ENCODE measurements at regions not wholly inside any gene's neighbourhood (a gene's known extent, or its start where the extent isn't known, plus 50 kb on each side); places are given as distances from the start of the nearest gene placed in this dataset.
"Not testable (repeated sequence)": the region's sequence is repeated elsewhere in the genome, so short reads cannot be mapped to it uniquely, and the experiment has no call there.

DNA sequence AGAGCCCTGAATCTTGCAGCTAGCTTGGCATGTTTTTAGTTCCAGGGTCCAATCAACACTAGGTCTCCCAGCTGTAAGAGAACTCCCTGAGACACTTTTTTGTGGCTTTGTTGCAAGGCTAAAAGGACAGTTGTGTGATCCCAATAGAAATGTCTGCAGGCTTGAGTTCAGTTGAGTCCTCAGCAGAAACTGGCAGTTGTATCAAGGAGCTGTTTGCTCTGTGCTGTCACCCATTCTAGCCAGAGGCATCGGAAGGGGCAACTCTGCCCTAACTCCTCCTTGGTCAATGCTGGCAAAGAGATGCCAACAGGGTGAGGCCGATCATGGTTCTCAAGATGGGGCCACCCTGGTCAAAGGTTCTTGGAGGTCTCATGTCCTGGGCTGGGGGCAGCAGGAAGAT, 224.1 kb downstream of the BUB3 start:
- no peak for DNase-seq (ENCODE audit: low read depth)

DNA sequence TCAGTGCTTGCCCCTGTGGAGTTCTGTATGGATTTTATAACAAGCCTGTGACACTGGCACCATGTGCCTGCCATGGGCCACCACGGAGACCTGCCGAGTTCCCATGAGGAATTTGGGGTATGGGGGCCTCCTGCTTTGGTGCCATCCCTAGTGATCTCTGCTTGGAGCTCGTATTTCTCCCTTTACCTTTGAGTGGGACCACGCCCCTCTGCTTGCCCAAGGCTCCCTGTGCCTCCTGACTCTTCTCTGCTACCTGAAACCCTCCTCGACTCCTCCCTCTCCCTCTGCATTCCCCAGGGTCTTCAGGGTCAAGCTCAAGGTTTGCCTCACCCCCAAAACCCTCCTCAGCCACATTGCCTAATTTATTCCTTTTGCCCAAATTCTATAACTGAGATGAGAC, 225.0 kb downstream of the BUB3 start:
- no peak for DNase-seq (ENCODE audit: low read depth)

DNA sequence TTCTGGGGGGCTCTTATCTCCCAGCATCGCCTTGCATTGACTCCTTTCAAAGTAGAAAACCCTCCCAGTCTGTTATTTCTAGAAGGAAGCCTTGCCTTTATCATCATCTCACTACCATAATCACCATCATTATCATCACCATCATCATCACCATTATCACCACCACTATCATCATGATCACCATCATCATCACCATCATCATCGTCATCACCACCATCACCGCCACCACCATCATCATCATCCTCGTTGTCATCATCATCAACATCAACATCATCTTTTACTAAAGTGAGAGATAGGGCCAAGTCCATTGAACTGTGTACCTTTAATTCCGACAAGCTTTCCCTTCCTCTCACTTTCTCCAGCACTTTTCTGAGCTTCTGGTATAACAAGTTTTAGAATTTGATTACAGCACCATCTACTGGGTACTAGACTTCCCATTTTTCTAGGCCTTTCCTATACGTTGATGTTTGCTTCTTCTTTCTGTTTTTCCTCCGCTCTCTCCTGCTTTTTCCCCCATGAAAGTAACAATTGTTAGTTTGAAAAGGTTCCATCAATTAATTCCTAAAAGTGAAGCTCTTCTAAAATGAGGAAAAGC, 226.4 kb downstream of the BUB3 start:
- DNase-seq (ENCODE audit: low read depth): no peak

DNA sequence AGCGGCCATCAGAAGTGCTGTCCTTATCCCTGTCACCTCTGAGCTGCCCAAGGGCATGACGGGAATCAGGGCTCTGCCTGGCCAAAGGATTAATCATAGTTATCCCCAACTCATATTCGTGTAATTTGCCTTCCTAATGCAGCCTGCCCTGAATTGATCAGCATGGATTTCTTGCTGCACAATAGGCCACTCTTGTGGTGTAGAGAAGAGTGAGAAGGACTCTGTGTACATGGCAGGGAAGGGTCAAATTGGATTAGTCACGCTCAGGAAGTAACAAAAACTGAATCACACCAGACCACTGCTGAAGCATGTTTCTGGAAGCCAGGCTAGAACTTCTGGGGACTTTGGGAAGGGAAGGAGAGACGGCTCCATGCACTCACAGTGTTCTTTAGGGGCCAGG, 227.0 kb downstream of the BUB3 start:
- no peak for DNase-seq (ENCODE audit: low read depth)

DNA sequence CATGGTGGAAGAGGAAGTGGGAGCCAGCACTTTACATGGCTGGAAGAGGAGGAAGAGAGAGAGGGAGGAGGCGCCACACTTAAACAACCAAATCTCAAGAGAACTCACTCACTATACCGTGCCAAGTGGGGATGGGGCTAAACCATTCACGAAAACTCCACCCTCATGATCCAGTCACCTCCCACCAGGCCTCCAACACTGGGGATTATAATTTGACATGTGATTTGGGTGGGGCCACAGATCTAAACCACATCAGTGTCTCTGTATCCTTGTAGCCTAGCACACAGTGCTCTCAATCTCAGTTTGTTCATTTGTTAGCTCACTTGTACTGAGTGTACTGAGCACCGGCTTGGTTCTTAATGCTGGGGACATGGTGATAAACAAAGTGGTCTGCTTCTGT, 228.3 kb downstream of the BUB3 start:
- DNase-seq (ENCODE audit: low read depth): no peak

DNA sequence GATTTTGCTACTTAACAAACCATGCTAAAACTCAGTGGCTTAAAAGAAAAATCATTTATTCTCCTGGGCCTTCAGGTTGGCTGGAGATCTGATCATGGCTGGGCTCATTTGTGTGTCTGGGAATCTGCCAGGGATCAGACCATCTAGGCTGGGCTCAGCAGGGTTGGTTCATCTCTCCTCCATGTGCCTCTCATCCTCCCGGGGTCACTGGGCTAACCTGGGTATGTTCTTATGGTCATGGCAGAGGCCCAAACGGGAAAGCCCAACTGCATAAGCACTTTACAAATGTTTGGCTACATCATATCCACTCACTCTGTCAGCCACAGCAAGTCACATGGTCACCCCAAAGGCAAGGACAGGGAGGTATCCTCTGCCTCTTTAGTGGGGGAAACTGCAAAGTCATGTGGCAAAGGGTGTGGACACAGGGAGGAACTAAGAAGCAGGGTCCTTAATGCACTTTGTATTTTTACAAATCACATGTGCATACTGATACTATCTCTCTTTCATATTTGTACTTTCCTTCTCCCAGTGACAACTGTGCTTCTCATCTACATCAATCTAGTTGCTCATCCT, 231.4 kb downstream of the BUB3 start:
- DNase-seq (ENCODE audit: low read depth): no peak

DNA sequence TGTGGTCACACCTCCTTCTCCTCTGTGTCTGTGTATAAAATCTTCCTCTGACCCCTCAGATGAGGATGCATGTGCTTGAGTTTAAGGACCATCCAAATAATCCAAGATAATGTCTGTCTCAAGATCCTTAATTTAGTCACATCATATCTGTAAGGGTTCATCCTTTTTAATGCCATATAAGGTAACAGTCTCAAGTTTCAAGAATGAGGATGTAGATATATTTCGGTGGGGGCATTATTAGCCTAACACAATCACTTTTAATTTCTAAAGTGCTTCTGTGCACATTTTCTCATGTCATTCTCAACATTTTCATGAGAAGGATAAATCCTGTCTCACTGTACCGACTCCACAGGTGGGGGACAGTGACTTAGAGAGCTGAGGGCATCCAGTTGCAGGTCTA, 235.3 kb downstream of the BUB3 start:
- no peak for DNase-seq (ENCODE audit: low read depth)

DNA sequence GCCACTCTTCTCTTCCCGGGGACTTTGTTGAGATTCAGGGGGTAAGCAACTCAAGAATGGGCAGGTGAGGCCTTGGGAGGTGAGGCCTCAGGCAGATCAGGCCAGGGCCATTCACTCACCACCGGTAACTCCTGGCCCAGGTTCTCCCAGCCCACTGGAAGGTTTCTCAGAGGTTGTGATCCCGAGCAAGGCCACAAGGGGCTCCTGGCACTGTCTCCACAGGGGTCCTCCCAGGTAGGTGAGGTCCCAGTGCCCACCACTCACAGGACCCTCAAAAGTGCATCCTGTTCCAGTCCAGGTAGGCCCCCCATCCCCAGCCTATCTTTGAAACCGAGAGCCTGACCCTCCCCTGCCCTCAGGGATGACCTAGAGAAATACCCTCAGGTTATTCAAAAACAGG, 236.1 kb downstream of the BUB3 start:
- no peak for DNase-seq (ENCODE audit: low read depth)

DNA sequence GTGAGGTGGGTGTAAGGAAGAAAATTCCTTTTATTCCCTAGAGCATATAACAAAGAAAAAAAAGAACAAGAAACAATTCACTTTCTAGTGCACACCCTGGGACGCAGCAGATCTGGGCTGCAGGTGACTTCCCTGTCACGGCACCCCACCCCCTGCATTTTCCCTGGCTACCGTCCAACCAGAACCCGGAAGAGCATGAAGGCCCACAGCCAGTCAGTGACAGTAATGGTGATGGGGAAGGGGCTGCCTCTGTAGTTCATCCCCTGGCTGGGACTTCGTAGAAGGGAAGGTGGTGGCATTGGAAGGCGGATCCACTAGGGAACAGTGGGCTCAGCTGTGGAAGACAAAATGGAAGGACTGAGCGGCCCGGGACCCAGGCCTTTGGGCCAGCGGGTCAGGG, 236.7 kb downstream of the BUB3 start:
- no peak for DNase-seq (ENCODE audit: low read depth)

DNA sequence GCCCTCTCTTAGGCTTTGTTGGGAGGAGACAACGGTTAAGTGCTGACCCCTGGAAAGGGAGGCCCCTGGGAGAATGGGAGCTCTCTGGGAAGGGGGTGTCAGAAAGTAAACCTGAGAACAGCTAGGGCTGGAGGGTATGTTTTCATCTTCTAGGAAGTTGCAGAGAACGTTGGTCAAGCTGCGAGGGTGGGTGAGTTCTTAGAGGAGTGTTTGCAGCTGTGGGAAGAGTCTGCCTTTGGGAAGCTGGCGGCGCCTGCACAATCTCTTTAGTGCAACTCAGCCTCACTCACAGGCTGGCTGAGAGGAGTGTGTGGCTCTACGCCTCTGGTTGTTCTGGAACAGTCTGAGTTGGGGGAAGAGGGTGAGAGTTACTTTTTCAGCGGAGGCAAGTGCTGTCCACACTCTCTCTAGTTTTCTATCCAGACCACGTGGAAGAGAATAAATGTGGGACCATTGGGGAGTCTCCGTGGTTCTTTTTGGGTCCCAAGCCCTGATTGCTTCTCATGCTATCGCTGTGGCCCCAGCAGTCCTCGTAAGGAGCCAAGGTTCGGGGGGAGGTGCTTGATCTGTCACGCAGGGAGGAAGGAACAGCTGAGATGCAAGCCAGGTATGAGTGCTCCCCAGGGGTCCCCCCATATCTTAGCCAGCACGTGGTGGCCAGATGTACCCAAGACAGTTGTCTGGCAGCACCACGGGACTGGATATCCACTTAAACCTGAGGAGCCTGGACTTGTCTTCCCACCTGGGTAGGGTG, 237.2 kb downstream of the BUB3 start:
- DNase-seq (ENCODE audit: low read depth): no peak

DNA sequence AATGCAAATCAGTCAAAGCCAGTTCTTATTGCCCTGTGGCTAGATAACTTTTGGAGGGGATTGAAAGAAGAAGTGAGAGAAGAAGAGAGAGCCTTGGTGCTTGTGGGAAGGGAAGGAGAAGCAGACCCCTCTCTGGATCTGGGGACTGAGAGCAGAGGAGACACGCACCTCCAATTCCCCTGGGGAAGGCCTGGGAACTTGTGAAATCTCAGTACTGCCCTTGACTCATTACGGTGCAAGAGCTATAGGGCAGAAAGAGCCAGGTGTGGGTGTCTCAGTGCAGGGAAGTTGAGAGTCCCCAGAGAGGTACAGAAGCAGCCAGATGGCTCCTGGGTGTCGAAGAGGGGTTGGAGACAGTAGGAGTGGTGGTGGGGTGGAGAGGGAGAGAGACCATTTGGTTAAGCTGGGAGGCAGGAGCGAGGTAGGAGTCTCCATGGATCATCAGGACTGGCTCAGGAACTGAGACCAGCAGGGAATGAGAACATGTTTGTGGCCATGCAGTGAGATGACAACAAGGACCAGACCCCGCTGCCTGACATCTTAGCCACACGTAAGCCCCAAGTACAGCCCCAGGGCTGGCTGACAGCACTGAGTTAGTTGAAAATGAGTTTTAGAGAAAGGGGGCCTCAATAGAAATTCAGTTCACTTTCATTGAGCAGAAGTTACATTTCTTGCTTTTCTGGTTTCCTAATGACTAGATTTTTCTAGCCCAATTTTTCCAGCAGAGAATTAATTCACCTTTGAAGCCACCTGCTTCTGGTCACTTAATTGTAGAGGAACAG, 238.2 kb downstream of the BUB3 start:
- no peak for DNase-seq (ENCODE audit: low read depth)

DNA sequence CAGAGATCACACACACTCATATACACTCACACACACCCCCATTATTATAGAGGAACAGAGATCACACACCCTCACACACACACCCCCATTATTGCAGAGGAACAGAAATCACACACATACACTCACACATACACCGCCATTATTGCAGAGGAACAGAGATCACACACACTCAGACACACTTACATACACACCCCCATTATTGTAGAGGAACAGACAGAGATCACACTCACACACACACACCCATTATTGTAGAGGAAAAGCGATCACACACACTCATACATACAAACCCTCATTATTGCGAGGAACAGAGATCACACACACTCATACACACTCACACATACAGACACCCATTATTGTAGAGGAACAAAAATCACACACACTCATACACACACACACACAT, 239.0 kb downstream of the BUB3 start:
- no peak for DNase-seq (ENCODE audit: low read depth)

DNA sequence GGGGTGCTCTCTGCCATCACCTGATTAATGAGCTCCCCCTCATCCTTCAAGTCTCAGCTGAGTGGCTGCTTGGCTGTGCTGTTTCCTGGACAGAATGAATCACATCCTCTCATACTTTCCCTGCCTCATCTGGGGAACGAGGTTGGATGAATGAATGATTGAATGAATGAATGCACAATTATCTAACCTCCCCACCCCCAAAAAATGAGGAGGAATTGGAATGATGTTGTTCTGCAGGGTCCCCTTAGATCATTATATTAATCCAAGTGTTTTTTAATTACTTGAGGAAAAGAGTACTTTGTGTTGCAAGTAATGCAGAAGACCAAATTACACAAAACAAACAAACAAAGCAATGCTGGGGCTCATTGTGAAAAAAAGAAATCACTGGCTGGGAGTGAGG, 240.2 kb downstream of the BUB3 start:
- DNase-seq (ENCODE audit: low read depth): no peak

DNA sequence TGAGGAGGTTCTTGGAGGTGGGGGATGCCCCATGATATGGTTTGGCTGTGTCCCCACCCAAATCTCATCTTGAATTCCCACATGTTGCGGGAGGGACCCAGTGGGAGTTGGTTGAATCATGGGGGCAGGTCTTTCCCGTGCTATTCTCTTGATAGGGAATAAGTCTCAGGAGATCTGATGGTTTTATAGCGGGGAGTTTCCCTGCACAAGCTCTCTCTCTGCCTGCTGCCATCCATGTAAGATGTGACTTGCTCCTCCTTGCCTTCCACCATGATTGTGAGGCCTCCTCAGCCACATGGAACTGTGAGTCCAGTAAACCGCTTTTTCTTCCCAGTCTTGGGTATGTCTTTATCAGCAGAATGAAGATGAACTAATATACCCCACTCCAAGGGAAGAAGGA, 241.0 kb downstream of the BUB3 start:
- not testable (repeated sequence) for DNase-seq (ENCODE audit: low read depth)

DNA sequence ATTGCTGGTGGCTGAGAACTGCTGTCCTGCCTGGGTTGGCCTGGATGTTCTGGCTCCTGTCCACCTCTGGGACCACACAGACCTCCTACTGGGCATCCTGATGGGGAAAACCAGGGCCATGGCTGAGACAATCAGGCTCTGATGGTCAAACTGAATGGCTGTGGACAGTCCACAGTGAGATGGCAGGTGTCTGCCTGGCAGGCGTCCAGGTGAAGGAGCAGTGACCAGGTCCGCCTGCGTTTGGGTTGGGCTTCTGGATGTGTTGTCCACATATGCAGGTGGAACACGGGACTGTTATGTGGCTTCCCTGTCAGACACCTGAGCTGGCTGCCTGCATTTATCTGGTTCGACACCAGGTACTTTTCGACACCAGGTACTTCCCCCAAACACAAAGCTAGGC, 241.7 kb downstream of the BUB3 start:
- DNase-seq (ENCODE audit: low read depth): no peak

DNA sequence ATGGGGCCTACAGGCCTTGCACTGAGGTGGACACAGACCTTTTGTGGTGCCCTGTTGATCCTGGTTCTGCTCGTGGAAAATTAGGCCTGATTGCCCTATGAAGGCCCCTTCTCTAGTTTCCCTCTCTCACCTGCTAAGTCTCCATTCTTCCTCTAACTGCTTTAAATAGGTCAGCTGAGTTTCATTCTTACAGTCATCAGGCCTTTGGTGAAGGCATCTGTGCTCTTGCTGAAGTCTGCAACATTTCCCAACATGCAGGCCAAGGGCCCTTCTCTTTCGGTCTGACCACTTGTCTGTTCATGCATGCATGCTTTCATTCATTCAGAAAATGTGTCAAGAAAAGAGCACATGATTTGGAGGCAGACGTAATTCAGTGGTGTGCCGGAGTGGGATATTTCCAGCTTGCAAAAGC, 244.0 kb downstream of the BUB3 start:
- no peak for DNase-seq (ENCODE audit: low read depth)

DNA sequence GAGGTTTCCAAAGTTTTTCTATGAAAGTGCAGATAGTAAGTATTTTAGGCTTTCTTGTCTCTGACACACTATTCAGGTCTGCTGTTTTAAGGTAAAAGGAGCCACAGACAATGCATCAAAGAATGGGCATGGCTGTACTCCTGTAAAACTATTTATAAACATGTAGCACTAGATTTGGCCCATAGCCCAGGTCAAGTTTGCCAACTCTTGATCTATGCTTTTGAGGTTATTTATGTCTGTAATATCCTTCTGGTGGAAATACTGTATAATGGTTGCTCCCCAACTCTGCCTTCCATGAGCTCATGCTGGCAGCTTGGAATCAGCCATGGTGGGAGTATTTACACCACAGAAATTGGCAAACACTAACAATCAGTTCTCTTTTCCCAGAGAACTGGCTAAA, 244.6 kb downstream of the BUB3 start:
- DNase-seq (ENCODE audit: low read depth): no peak

DNA sequence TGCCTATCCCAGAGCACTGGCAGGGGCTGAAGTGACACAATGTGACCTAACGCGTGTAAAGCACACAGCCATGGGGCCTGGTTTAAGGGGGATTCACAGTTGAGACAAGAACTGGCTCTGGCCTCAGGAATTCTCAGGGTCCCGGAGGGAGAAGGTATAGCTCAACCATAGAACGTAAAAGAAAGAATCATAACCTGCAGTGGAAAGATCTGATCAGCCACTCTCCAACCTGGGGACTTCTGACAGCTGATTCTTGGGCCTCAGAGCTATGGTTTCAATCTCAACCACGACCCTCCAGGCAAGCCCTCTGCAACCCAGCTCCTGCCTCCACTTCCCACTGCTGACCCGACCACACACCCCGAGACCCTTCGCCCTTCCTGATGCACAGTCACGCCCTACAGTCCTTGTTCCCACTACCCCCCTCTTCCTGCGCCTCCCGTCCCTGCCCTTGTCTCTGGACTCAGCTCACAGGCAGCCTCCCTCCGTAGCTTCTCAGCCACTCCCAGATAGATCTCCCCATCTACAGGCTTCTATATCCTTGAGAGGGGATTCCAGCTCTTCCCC, 245.2 kb downstream of the BUB3 start:
- DNase-seq (ENCODE audit: low read depth): no peak

DNA sequence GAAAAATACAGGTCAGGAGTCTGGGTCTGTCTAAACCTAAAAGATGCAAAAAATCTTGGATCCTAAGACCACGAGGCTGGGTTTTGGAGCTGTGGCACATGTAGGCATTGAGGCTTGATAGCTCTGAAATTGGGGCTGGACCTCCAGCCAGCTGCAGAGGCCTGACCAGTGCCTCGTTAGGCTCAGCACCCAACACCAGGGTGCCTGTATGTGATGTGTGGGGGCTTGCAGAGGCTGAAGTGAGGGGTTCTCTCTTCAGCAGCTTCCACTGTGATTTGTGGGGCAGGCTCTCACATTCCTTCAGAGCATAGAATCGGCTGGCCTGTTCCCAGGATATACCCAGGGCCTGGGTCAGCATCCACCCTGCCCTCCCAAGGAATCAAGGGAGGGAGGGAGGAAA, 247.8 kb downstream of the BUB3 start:
- no peak for DNase-seq (ENCODE audit: low read depth)

DNA sequence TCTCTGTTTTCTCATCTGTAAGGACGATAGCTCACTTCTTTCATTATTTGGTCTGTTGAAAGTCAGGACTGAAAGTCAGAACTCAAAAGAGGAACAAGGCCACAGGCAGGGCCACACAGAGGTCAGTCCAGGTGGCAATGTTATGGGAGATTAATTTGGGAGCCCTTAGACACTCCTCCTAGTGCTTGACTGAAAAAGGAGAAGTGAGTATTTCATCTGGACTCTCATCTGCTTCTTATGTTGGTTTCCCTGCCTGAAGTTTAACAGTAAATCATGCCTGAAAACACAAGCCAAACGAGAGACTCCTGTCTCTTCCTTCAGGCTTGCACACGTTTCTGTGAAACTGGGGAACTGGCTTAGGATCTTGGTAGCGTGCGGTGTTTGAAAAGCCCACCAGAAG, 248.5 kb downstream of the BUB3 start:
- no peak for DNase-seq (ENCODE audit: low read depth)

DNA sequence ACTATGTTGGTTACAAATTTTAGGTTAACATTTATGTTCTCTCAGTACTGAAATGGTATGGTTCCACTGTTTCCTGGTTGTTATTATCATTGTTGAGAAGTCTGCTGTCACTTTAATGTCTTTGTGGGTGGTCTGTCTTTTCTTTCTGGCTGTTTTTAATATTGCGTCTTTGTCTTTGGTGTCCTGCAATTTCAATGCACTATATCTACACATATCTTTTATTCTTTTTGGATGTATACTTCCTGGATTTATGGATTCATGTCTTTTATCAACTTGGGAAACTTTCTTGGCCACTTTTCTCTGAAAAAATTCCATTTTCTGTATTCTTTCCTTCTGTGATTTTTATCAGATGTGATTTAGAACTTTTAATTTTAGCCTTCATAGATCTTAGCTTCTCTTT, 250.2 kb downstream of the BUB3 start:
- no peak for DNase-seq (ENCODE audit: low read depth)

DNA sequence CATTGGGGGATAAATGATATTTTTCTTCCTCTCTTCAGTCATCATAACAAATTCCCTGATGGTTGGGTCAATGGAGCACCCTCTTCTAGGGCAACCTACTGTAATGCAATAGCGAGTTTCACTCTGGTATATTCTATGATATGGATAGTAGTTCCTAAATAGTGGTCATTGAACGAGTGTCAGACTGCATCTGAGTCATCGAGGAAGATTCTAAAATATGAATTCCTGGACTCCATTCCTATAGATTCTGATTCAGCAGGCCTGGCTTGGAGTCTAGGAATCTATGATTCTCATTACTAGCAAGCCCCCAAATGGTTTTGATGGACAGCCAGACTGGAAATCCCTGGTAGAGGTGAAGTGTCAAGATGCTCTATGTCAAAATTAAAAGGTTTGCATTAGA, 254.5 kb downstream of the BUB3 start:
- DNase-seq (ENCODE audit: low read depth): no peak

DNA sequence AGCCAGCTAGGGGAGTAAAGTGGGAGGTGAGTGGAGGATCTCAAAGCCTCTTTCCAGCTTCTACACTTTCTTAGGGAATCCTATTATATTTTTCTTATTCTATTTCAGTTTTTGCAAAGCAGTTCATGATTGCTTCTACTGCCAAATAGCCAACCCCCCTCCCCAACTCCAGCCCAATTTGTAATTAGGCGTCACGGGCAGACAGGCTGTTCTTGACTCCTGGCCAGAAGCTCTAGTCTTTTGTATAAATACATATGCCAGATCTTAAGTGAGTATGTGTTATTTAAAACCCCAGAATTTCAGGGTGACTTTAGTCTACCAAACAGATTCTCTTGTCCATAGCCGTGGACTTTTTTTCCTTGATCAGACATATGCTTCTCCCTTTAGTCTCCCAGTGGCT, 255.2 kb downstream of the BUB3 start:
- no peak for DNase-seq (ENCODE audit: low read depth)

All from fibroblast of gingiva (primary cell).